ENCODE measurements at regions not wholly inside any gene's neighbourhood (a gene's known extent, or its start where the extent isn't known, plus 50 kb on each side); places are given as distances from the start of the nearest gene placed in this dataset.

DNA sequence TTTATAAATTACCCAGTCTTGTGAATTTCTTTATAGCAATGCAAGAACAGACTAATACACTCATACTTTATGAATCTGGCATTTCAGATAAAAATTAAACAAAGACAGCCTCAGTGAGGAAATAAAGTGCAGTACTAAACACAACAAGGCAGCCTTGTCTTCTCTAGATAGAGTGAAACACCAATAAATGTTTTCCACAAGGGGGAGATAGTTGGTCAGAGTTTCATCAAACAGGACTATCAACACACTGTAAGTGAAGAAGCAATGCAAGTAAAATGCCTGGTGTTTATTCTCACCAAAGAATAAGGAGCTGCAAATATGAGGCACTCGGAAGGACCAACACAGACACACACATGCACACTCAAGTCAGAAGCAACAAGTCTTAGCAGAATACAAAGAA, 62.8 kb downstream of the FAM9B start:
- peak; percentile 47 for DNase-seq

DNA sequence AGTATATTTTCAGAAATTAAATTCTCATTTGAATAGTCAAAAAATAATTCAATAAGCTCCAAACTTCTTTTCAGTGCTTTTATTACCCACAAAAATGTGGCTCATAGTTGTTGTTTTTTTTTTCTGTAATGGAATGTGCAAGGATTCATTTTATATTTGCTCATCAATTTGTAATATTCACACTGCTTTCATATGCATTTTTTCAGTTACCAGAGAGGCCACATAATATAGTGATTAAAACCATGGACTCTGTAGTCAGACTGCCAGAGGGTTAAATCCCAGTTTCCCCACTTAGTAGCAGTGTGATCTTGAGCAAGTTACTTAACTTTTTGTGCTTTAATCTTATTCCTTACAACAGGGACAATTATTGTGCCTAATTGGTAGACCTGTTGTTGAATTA, 64.5 kb downstream of the FAM9B start:
- DNase-seq: no peak

- no peak for DNase-seq
Observed at GRCh38 chrX:8967461-8967860, 66.5 kb downstream of the FAM9B start.

- DNase-seq: no peak
Observed at GRCh38 chrX:8960957-8961468, 72.9 kb downstream of the FAM9B start.

DNA sequence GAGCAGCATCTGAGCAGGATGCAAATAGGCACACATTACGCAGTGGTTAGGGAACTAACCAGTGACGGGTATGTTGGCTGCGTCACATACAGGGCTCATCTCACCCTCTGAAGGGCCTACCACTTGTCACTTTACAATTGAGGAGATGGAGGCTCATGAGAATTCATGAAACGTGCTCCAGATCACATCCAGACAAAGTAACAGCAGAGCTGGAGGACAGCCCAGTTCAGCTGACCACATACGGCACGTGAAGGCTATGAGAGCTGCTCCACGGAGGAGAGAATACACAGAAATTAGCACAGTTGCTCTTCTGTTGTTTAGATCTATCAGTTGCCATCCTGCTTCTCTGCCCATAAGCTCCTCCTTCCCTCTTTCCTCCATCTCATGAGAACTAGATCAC, 78.4 kb downstream of the FAM9B start:
- DNase-seq: no peak

DNA sequence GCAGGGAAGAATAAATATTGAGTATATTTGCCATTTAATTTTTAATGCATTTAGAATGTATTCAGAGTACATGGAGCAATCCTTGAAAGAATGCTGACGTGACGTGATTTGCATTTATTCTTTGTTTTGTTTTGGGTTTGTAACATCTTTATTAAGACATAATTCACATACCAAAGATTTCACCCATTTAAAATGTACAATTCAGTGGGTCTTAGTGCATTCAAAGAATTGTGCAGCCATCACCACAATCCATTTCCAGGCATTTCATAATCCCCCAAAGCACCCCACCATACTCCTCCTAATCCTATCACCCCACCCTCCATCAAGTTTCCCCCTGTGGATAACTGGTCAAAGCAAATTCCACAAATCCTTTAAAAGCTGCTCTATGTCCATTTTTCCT, 87.4 kb downstream of the FAM9B start:
- no peak for DNase-seq

- DNase-seq: peak; percentile 32
Observed at GRCh38 chrX:8939322-8939721, 94.6 kb downstream of the FAM9B start.

- no peak for DNase-seq
Observed at GRCh38 chrX:8927701-8928100, 106.2 kb downstream of the FAM9B start.

DNA sequence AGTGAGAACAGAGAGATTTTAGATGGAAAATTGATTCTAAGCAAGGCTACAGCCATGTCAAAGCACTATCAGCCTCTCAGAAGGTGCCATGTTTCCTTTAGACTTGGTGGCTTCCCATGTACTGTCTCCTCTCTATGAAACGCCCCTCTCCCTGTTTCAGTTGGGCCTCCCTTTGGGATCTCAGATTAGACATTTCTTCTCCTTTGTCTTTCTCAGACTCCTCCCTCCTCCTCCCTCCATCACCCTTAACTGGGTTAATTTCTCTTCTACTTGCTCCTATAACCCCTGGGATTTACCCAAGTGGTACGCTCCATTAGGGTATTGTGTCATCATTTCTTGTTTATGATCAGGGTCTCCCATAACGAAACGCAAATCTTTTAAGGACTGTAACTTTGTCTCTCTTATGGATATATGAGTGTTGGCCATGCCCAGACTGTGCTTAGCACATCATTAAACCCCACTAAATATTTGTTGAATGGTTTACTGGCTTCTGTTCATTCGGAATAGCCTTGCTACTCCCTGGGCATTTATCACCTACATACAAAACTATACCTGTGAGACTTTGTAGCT, 106.8 kb downstream of the FAM9B start:
- no peak for DNase-seq

DNA sequence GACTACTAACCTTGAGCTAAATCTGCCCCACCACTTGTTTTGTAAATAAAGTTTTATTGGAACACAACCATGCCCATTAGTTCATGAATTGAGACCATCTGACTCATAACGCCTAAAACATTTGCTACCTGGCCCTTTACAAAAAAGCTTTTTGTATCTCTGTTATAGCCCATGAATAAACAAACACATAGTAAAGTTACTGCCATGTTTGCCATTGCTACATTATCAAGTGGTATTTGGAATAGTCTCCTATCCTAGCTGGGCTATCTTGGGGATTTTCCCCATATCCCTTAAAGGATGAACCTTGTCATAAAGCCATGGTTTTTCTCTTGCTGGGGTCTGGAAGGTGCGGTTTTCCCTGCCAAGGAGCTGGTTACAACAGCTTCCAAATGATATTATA, 112.3 kb downstream of the FAM9B start:
- no peak for DNase-seq

GRCh38 chrX:8919801-8920200, 114.1 kb downstream of the FAM9B start:
- no peak for DNase-seq

DNA sequence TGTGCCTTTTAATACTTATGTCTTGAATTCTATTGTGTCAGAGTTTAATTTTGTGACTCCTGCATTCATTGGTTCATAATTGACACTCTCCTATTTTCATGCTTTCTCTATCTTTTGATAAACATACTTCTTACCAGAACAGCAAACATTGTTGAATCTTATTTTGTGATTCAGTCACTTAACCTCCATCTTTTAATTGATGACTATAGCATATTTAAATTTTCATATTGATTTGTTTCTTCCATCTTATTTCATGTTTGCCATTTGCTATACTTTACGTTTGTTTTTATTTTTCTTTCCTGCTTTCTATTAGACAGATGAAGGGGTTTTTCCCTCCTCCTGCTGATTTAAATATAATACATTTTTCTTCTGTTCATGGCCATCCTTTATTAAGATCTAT, 115.5 kb upstream of the FAM9A start:
- DNase-seq: no peak

GRCh38 chrX:8914681-8915080, 113.5 kb upstream of the FAM9A start:
- DNase-seq: no peak

GRCh38 chrX:8913655-8914409, 112.6 kb upstream of the FAM9A start:
- no peak for DNase-seq

DNA sequence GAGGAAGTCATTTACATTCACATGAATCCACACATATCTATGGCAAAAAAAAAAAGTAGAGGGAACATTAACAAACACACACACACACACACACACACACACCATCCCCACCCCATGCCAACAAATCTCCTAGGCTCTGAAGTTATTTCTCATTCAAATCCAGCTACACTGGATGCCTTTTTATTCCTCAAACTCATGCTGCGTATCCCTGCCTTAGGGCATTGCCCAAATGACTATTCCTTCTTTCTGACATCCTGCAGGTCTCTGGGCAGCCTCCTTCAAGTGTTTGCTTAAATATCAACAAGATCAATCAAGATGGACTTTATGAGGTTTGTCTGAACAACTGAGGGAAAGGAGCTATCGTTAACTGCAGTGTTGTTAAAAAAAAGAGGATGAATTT, 106.5 kb upstream of the FAM9A start:
- no peak for DNase-seq

DNA sequence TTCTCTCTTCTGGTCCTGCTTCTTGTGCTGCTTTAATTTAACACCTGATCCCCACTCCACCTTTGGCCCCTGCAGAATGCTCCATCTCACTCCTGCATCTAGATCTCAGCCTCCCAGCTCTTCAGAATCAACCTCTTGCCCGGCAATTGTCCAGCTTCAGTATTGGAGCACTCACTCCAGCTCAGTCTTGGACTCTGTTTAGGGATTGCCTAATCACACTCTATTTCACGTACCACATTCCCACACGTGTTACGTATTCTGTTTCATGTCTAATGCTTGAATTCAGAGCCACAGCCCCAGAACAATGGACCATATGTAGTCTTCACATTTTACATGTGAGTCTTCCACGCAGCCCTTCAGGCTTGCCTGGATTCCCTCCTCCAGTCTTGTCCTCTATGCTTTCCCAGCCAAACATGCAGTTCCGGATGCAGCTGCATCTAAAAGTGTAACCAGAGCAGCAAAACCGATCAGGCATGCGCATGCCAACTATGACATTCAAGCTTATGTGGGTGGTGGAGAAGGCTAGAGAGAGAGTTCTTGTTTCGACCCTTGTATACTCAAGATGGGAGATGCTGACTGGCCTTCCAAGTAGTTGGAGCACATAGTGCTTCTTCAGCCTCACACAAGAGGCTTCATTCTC, 105.2 kb upstream of the FAM9A start:
- DNase-seq: no peak

DNA sequence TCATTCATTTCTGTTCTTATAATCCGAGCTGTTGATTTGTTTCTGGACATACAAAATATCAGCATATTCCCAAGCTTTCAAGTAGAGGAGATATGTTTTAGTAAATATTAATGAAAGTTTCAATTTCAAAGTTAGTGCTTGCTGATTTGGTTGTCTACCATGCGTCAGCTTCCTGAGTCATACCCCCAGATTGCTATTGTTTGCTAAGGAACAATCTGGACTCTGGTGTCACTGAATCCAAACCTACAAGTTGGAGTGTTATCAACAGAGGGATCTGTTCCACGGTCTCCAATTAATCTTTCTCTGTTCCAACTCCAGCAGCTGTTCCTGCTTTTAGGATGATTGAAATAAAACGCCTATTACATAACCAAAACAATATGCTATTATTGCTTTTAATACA, 96.1 kb upstream of the FAM9A start:
- DNase-seq: no peak

DNA sequence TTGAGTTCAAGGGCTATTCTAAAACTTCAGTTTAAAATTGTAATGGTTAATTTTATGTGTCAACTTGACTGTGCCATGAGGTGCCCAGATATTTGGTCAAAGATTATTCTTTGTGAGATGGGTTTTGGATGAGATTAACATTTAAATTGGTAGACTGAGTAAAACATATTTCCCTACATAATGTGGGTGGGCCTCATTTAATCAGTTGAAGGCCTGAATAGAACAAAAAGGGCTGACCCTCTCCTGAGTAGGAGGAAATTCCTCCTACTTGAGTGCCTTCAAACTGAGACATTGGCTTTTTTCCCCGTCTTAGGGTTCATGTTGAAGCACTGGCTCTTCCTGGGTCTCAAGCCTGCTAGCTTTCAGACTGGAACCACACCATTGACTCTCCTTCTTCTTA, 89.6 kb upstream of the FAM9A start:
- DNase-seq: no peak

GRCh38 chrX:8887004-8887403, 85.8 kb upstream of the FAM9A start:
- DNase-seq: no peak

DNA sequence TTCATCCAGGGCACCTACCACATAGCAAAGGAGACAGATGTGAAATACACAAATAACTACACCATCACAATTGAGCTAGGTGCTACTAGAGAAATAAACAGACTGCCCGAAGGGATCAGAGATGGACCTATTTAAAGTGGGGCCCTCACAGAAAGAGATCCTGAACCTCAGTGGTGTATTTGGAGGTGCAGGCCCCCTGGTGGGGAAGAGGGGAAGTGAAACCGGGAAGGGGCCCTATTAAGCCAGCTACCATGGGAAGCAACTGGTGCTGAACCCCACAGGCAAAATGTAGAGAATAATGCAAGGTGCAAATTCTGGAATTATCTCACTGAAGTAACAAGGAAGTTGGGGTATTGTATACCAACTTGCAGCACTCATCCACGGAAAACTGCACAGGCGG, 78.6 kb upstream of the FAM9A start:
- no peak for DNase-seq

DNA sequence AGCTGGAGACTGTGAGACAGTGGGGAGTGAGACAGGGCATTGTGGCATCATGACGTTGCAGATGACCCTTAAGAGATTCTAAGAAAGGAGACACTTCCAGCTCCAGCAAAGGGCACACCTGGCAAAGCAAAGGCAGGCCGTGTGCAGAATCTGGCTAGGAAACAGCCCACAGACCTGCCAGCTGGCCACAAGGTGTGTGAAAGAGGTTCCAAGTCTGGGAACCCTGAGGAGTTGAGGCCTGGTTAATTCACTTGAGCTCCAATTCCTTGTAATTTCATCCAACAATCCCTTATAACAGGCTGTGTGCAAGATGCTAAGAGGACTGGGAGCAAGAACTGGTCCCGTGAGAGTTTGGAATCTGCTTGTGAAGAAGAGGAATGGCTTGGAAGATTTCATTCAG, 72.8 kb upstream of the FAM9A start:
- DNase-seq: no peak

GRCh38 chrX:8873102-8873501, 71.9 kb upstream of the FAM9A start:
- no peak for DNase-seq

DNA sequence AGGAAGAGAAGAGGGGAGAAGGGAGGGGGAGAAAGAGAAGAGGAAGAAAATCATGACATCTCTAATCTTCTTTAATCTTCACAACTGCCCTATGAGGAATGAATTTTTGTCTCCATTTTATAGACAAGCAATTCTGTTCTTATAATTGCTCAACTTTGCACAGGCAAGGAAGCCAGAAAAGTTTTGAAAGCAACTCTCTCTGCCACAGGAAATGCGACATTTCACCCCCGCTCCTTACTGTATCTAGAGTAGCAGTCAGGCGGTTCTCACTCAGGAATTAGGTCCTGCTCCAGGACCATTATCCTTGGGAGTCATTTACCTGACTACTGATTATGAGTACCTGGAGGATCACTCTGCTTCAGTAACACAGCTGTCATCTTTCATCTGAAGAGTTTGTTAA, 69.2 kb upstream of the FAM9A start:
- no peak for DNase-seq

DNA sequence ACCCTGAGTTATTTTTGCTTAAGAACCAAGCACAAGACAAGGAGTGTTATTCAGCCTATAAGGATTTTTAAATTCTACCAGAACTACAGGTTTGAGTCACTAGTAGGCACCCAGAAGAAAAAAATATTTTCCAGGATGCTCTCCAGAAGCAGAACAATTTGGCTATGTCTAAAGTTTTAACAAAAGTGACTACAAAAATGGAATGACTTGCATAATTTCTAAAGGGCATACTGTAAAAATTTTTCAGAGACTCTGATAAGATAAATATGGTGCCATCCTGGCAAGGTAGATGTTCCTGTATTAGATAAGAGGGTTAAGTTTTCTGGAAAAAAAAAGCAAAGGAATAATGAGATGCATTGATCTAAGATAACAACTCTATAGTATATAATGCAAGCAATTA, 68.6 kb upstream of the FAM9A start:
- no peak for DNase-seq

Data from NCI-H510A treated with DMSO at 0.1 percent for 48 hours (cell line).